AG20443 (cell line): ENCODE measurements at regions not wholly inside any gene's neighbourhood (a gene's known extent, or its start where the extent isn't known, plus 50 kb on each side); places are given as distances from the start of the nearest gene placed in this dataset.

Experiments used
- DNase-seq: peaks from one replicate; pipeline ENCODE4 v3.0.0; 2012; ENCODE audit warnings: low spot score, mixed read lengths

- no peak for DNase-seq
Observed at GRCh38 chr4:127080141-127080540, 552.6 kb upstream of the INTU start.

- DNase-seq = no peak
Observed at GRCh38 chr4:127081041-127081440, 551.7 kb upstream of the INTU start.

DNA sequence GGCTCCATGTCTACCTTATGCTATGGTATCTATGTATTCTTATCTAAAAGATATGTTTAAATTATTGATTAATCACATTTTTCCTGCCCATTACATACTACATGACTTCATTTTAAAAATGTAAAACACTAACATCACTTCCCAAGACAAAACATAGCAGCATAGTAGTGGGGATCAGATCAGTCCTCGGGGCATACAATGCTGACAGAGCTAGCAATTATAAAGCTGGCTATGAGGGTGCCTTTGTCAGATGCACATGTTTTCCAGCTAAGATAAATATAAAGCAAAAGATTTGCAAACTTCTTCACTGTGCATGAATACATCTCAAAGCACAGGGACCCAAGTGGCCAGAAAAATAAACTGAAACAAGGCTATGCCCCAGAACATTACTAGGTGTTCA is 549.8 kb upstream of the INTU start:
- DNase-seq = no peak

DNA sequence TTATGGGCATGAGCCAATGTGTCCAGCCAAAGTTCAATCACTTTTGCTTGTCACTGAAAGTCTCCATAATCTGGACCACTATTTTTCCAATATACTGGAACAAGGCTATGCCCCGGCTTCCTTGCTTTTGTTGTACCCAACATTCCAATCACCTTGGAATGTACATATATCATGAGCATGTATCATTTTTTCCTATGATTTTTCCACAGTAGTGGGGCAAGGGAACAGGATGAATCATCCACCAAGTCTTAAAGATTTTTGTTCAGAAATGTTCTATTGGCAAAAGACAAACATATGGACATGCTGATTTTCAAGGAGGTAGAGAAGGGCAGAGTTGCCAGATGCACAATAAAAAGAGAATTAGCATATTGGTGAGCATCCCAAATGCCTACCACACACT is 548.1 kb upstream of the INTU start:
- no peak for DNase-seq

DNA sequence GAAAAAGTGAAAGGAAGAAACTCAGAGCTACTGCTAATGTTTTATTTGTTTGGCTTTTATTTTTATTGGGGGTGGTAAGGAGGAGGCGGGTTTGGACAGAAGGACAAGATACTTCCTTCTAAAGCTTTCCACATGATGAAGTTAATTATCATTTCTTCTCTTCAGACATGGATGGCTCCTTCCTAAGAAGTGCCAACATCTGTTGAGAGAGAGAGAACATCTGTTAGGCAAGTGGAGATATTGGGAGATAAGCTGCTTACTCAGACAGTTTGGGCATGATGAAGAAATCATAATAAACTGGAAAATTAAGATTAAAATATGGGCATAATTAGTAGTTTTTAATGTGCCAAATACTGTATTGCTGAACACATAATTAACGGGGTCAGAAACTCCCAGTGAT is 535.7 kb upstream of the INTU start:
- no peak for DNase-seq

GRCh38 chr4:127102361-127102760 is 530.4 kb upstream of the INTU start:
- no peak for DNase-seq

DNA sequence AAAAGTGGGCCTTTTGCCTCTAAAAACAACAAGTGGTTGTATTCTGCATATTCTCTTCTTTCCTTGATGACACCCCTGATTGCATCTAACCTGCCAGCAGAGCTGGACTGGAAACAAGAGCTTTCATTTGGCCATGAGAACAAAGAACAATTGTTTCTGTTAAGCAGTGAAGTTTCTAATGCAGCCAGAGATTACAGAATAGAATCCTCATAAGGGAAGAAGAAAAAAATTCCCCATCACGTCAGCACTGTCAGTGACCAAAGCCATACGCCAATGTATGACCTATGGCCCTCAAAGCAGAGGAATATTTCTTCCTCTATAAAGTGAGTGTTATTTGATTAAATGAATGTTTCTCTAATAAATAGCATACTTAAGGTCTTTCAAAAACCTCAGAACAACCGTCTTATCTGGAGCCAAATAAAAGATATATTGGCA is 529.1 kb upstream of the INTU start:
- DNase-seq = no peak

DNA sequence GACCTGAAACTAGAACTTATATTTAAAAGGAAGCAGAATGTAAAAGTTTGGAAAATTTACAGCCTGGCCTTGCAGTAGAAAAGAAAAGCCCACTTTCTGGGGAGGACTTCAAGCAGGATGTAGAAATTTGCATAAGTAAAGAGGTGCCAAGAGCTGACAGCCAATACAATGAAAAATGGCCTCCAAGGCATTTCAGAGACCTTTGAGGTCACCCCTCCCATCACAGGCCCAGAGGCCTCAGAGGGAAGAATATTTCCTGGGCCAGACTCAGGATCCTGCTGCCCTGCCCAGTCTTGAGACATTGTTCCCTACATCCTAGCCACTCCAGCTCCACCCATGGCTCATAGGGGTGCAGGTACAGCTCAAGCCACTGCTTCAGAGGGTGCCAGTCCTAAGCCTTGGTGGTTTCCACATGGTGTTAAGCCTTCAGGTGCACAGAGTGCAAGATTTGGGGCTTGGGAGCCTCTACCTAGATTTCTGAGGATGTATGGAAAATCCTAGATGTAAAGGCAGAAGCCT is 518.9 kb upstream of the INTU start:
- DNase-seq = no peak

- DNase-seq = no peak
Observed at GRCh38 chr4:127118681-127119080, 514.1 kb upstream of the INTU start.

- DNase-seq = no peak
Observed at GRCh38 chr4:127120441-127121090, 512.2 kb upstream of the INTU start.

DNA sequence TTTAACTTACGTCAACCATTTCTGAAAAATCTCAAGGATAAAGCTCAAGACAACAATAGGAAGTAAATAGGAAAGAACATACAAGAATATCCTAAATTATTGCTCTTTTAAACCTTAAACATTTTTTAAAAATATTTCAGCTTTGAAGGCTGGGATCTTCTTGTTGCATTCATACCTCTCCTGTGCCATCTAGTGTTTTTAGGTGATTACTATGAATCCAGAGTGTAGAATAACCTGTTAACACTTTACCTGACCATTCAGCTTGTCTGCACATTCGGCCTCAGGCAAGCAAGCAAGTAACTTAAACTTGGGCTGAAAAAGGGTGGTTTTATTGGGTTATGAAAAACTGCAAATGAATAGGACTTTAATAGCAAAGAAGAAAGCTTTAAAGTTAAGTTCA is 507.8 kb upstream of the INTU start:
- peak; percentile 14 for DNase-seq

GRCh38 chr4:127126718-127127117 is 506.0 kb upstream of the INTU start:
- no peak for DNase-seq

GRCh38 chr4:127131527-127131926 is 501.2 kb upstream of the INTU start:
- DNase-seq = no peak

- no peak for DNase-seq
Observed at GRCh38 chr4:127134490-127134889, 498.3 kb upstream of the INTU start.

GRCh38 chr4:127138586-127138985 is 494.2 kb upstream of the INTU start:
- DNase-seq = no peak

DNA sequence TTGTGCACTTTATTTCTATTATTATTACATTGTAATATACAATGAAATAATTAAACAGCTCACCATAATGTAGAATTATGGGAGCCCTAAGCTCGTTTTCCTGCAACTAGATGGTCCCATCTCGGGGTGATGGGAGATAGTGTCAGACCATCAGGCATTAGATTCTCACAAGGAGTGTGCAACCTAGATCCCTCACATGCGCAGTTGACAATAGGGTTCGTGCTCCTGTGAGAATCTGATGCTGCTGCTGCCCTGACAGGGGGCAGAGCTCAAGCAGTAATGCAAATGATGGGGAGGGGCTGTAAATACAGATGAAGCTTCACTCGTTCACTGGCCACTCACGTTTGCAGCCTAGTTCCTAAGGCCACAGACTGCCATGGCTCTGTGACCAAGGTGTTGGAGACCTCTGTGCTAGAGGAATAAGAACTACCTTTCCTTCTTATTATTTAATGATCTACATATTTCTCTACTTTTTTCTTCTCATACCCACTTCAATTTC is 492.9 kb upstream of the INTU start:
- no peak for DNase-seq

DNA sequence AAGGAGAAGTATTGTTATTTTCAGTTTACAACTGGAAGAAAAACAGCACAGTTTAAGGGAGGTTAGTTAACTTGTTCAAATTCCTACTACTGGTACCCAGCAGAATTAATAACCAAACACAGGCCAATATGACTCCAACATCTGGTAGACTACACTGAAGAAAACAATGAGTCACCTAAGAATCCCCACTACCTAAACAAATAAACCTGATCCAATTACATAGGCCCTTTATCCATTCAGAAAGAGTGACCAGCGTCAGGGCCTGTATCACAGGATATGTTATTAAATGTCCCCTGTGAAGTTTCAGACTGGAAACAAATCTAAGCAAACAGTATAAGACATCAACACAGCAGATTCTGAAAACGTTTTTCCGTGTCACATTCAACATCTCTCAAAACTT is 492.5 kb upstream of the INTU start:
- peak; percentile 19 for DNase-seq

GRCh38 chr4:127141856-127142255 is 490.9 kb upstream of the INTU start:
- DNase-seq = peak; percentile 78

DNA sequence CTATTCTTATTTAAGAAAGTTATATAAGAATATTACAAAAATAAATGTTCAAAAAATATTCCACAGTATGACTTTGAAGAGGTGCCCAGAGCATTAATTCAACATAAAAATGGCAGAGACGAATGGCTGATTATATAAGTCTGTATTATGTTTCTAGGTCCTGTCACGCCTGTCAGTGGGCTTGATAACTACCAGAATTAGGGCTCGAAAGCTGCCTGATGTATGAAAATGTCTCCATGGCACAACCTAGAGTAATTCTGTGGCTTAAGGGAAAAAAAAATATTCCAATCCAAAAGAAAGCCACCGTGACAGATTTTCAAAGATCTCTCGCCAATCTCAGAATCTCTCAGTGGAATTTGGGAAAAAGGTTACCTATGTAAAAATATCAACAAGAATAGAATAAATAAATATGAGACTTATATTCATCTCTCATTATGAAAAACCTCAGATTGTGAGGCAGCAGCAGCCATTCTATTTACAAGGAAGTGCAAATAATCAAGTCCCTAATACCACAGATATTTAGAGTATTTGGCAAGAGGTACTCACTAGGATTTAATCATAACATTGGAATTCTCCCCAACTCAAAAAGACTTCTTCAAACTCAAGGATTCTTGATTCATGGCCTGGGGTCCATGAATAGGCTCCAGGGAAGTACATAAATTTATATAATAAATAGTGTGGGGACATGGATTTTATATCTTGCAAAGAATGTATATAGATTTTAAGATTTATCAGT is 489.1 kb upstream of the INTU start:
- DNase-seq = peak; percentile 50

DNA sequence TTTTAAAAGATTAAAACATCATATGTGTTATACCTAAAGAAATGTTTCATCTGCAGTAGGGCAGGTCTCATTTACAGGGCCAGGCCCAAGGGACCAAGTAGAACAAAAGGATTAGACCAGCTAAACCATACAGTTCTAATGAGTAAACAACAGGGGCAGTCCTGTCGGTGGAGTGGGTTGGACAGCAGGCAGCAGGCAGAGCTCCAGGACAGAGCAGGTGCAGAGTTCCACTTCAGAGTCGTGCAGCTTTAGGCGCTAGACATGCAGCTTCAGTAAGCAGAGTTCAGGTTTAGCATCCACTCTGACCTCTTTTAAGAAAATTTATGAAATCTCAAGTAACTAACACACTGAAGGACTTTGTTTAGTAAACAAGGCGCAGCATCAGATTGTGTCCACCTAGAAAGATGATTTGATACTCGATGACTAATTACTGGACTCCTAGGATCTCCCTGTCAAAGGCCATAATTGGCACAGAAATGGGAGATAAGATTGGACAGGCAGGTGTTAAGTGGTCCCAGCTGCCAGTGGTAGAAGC is 487.7 kb upstream of the INTU start:
- DNase-seq = no peak

DNA sequence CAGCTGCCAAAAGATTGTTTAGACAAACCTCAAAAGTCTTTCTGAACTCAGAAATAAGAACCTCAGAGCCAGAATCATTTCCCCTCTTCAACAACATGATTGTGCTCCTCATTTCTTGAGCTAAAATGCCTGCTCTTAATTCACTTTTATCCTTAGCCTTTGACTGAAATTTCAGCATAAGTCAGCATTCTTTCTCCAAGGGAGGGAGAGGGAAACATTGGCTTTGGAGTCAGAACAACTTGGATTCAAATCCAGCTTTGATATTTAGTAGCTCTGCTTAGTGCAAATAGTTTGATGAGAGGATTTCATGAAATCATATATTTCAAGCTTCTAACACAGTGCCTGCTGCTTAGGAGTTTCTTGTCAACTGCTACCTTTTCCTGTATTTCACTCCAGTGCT is 484.6 kb upstream of the INTU start:
- DNase-seq = no peak

DNA sequence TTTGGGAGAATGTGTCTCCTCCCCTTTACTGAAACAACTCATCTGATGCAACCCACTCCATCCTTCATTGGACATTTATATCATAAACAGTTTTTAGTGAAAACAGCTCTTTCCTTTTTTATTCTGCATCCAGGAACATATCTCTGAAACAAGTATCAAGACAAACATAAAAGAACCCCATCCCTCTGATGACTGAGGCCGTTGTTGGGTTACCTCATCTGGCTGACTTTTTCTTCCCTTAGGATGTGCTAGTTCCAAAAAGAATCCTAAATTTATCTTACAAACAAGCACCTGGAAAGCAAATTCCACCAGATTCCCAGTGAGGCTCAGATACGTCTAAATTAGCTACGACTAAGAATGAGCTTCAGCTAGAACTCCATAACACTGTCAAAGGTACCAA is 483.7 kb upstream of the INTU start:
- no peak for DNase-seq

GRCh38 chr4:127151941-127152340 is 480.8 kb upstream of the INTU start:
- no peak for DNase-seq
